Panc1 (cell line): ENCODE measurements at regions not wholly inside any gene's neighbourhood (a gene's known extent, or its start where the extent isn't known, plus 50 kb on each side); places are given as distances from the start of the nearest gene placed in this dataset.

Source experiments
- ATAC-seq: fragments of 200-7000 bp; cut with Tn5 transposase; 2 replicates; pipeline ENCODE4 v1.9.1; 2020; ENCODE audit warnings: mild to moderate bottlenecking, moderate library complexity
- BruUV-seq: library from RNA; stranded (reverse); fragments of 400-500 nt; replicated peaks from 2 replicates; lab custom pipeline; 2021; lab: Mats Ljungman, UMichigan
- CTCF ChIA-PET: fragments of 300-600 bp; sonication (Branson Sonifier 250); formaldehyde crosslinking; loops from one replicate; lab custom pipeline; 2022; ENCODE audit warnings: antibody characterized with exemption; lab: Charles Lee
- POLR2A ChIA-PET: fragments of 300-600 bp; sonication (Branson Sonifier 250); formaldehyde crosslinking; loops from one replicate; lab custom pipeline; 2022; ENCODE audit warnings: antibody characterized with exemption; lab: Charles Lee
- DNase-seq: peaks from one replicate; pipeline ENCODE4 v3.0.0-alpha.2; 2010; ENCODE audit warnings: low read depth, low spot score
- H3K27ac ChIP-seq: 2 replicates; pipeline ENCODE4 v1.5.1; 2011; ENCODE audit warnings: mild to moderate bottlenecking, low read length, inconsistent platforms
- H3K27me3 ChIP-seq: fragments of 200-500 bp; sonication (Bioruptor generic); 2 replicates; pipeline ENCODE4 v1.6.0; 2014; ENCODE audit warnings: low read length, inconsistent platforms; ENCODE audit not compliant: control insufficient read depth, insufficient read depth
- H3K36me3 ChIP-seq: fragments of 200-500 bp; sonication (Bioruptor generic); 2 replicates; pipeline ENCODE4 v1.5.1; 2014; ENCODE audit warnings: inconsistent platforms, mild to moderate bottlenecking, low read length, moderate library complexity; ENCODE audit not compliant: control insufficient read depth, insufficient read depth
- H3K4me1 ChIP-seq: 2 replicates; pipeline ENCODE4 v1.5.1; 2011; ENCODE audit warnings: inconsistent platforms, mild to moderate bottlenecking, low read length, moderate library complexity; ENCODE audit not compliant: control insufficient read depth, insufficient read depth
- H3K4me3 ChIP-seq, 2 experiments: 2 replicates each; pipeline ENCODE4 v1.5.1; 2011 to 2012; ENCODE audit warnings: low read depth in 2 of 2, low read length in 2 of 2, mild to moderate bottlenecking in 2 of 2, inconsistent platforms in 1 of 2, moderate library complexity in 1 of 2
- H3K9me3 ChIP-seq: fragments of 200-500 bp; sonication (Bioruptor generic); 2 replicates; pipeline ENCODE4 v1.5.1; 2014; ENCODE audit warnings: low read depth, mild to moderate bottlenecking, inconsistent platforms, low read length, moderate library complexity; ENCODE audit not compliant: control insufficient read depth, insufficient read depth
- POLR2AphosphoS5 ChIP-seq: IDR thresholded peaks from 2 replicates; pipeline ENCODE4 v1.6.1; 2012; ENCODE audit warnings: mild to moderate bottlenecking, low read depth, low read length, moderate library complexity
- SIN3A ChIP-seq: IDR thresholded peaks from 2 replicates; pipeline ENCODE4 v1.6.1; 2012; ENCODE audit warnings: low read depth, mild to moderate bottlenecking, low read length, moderate library complexity, borderline replicate concordance; ENCODE audit not compliant: insufficient read depth
- TCF7L2 ChIP-seq: IDR thresholded peaks from 2 replicates; pipeline ENCODE4 v1.6.1; 2011; ENCODE audit warnings: mild to moderate bottlenecking, low read depth, low read length, inconsistent platforms
- in situ Hi-C: cut with HindIII; loops from 2 replicates; pipeline ENCODE4 v1.10.0; 2016; ENCODE audit warnings: low sequenced_read_pairs, low pct_unique_long_range_greater_than_20kb
- intact Hi-C: fragments of 100-400 bp; cut with micrococcal nuclease; formaldehyde crosslinking; loops from one replicate; pipeline ENCODE4 v1.10.0; 2022; ENCODE audit not compliant: unreplicated experiment
- TF ChIP-seq, protein P1 (sequence below), 2 experiments: IDR thresholded peaks; 2 replicates each; pipeline ENCODE4 v1.6.1; 2011 to 2012; ENCODE audit warnings: low read depth in 2 of 2, control low read depth in 1 of 2, low read length in 1 of 2, mild to moderate bottlenecking in 1 of 2, moderate library complexity in 1 of 2; ENCODE audit not compliant: insufficient read depth in 1 of 2
- TF ChIP-seq, protein P2 (sequence below): fragments of 450-650 bp; IDR thresholded peaks from 2 replicates; pipeline ENCODE4 v1.5.1; 2017; ENCODE audit warnings: mild to moderate bottlenecking

DNA sequence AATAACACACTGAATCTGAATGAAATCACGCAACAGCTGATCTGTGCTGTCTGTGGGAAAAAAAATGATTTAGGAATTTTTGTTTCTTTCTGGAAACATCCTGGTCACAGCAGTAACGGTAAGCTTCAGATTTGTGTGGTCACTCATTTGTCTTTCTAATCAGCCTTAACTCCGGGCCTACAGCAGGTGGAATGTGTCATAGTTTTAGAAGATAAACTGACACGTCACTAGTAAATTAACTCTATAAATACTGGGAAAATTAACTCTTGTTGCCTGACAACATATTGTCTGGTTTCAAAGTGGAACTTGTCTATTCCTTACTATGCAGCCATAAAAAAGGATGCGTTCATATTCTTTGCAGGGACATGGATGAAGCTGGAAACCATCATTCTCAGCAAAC lies 58.1 kb upstream of the NCK2 start:
- no peak overlapping the region for H3K4me3 ChIP-seq
- intact Hi-C loops = no loop called here
- ChIA-PET CTCF (no interaction called here), POLR2A (no interaction called here)
- no TSS peak for BruUV-seq
- no peak for TF ChIP-seq SIN3A
- TF ChIP-seq, protein P1, sequence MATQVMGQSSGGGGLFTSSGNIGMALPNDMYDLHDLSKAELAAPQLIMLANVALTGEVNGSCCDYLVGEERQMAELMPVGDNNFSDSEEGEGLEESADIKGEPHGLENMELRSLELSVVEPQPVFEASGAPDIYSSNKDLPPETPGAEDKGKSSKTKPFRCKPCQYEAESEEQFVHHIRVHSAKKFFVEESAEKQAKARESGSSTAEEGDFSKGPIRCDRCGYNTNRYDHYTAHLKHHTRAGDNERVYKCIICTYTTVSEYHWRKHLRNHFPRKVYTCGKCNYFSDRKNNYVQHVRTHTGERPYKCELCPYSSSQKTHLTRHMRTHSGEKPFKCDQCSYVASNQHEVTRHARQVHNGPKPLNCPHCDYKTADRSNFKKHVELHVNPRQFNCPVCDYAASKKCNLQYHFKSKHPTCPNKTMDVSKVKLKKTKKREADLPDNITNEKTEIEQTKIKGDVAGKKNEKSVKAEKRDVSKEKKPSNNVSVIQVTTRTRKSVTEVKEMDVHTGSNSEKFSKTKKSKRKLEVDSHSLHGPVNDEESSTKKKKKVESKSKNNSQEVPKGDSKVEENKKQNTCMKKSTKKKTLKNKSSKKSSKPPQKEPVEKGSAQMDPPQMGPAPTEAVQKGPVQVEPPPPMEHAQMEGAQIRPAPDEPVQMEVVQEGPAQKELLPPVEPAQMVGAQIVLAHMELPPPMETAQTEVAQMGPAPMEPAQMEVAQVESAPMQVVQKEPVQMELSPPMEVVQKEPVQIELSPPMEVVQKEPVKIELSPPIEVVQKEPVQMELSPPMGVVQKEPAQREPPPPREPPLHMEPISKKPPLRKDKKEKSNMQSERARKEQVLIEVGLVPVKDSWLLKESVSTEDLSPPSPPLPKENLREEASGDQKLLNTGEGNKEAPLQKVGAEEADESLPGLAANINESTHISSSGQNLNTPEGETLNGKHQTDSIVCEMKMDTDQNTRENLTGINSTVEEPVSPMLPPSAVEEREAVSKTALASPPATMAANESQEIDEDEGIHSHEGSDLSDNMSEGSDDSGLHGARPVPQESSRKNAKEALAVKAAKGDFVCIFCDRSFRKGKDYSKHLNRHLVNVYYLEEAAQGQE (IDR thresholded peaks at IDR 0.05; ENCODE audit: insufficient read depth in 1 of 2, low read depth in 2 of 2, low read length in 1 of 2) = no peak
- no peak for ATAC-seq
- no peaks in the 10 kb centered on the region for H3K4me1 ChIP-seq
- H3K27ac ChIP-seq = no peak overlapping the region
- no peaks in the 10 kb centered on the region for H3K36me3 ChIP-seq
- no peaks in the 10 kb centered on the region for H3K9me3 ChIP-seq
- H3K27me3 ChIP-seq = no peaks in the 10 kb centered on the region
- in situ Hi-C loops = no loop called here
- DNase-seq = no peak

DNA sequence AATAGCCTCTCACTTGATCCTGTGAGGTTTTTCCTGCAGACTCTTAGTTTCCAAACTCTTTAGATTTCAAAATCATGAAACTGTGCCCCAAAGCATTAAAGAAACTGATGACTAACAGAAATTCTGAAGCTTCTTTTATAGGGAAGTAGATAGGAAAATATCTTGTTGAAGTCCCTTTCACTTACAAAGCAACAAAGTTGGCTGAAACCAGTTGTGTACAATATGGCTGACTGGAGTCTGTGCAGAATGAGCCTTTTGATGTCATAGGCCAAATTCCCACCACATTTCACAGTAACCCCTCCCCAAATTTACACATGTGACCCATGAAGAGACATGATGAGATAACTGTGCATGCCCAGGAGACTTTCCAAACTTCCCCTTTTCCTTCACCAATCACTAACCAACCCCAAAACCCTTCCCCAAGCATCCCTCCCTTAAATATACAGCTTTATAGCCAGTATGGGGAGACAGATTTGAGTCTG lies 61.7 kb upstream of the NCK2 start:
- no TSS peak for BruUV-seq
- TF ChIP-seq SIN3A (no peak), POLR2AphosphoS5 (no peak), TCF7L2 (no peak)
- TF ChIP-seq, protein P2, sequence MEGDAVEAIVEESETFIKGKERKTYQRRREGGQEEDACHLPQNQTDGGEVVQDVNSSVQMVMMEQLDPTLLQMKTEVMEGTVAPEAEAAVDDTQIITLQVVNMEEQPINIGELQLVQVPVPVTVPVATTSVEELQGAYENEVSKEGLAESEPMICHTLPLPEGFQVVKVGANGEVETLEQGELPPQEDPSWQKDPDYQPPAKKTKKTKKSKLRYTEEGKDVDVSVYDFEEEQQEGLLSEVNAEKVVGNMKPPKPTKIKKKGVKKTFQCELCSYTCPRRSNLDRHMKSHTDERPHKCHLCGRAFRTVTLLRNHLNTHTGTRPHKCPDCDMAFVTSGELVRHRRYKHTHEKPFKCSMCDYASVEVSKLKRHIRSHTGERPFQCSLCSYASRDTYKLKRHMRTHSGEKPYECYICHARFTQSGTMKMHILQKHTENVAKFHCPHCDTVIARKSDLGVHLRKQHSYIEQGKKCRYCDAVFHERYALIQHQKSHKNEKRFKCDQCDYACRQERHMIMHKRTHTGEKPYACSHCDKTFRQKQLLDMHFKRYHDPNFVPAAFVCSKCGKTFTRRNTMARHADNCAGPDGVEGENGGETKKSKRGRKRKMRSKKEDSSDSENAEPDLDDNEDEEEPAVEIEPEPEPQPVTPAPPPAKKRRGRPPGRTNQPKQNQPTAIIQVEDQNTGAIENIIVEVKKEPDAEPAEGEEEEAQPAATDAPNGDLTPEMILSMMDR = no peak
- TF ChIP-seq, protein P1 (IDR thresholded peaks at IDR 0.05; ENCODE audit: insufficient read depth in 1 of 2, low read depth in 2 of 2, low read length in 1 of 2) = no peak
- Histone ChIP-seq H3K27me3 (no peaks in the 10 kb centered on the region; the same call in none of the 2 replicates), H3K36me3 (no peaks in the 10 kb centered on the region), H3K27ac (no peak overlapping the region), H3K9me3 (no peaks in the 10 kb centered on the region), H3K4me1 (no peaks in the 10 kb centered on the region), H3K4me3 (no peak overlapping the region)
- intact Hi-C loops (no loop called here), in situ Hi-C loops (no loop called here)
- POLR2A ChIA-PET = no interaction called here
- CTCF ChIA-PET = no interaction called here
- ATAC-seq = no peak
- no peak for DNase-seq
